Stimulated activated CD4-positive, alpha-beta T cell treated with anti-CD3 and anti-CD28 coated beads, Interleukin-4, amount 100 ng/mL, for 1 hour (primary cell): ENCODE measurements at regions not wholly inside any gene's neighbourhood (a gene's known extent, or its start where the extent isn't known, plus 50 kb on each side); places are given as distances from the start of the nearest gene placed in this dataset.

Source experiments
- DNase-seq: peaks from one replicate; pipeline ENCODE4 v3.0.0-alpha.2; 2020

DNA sequence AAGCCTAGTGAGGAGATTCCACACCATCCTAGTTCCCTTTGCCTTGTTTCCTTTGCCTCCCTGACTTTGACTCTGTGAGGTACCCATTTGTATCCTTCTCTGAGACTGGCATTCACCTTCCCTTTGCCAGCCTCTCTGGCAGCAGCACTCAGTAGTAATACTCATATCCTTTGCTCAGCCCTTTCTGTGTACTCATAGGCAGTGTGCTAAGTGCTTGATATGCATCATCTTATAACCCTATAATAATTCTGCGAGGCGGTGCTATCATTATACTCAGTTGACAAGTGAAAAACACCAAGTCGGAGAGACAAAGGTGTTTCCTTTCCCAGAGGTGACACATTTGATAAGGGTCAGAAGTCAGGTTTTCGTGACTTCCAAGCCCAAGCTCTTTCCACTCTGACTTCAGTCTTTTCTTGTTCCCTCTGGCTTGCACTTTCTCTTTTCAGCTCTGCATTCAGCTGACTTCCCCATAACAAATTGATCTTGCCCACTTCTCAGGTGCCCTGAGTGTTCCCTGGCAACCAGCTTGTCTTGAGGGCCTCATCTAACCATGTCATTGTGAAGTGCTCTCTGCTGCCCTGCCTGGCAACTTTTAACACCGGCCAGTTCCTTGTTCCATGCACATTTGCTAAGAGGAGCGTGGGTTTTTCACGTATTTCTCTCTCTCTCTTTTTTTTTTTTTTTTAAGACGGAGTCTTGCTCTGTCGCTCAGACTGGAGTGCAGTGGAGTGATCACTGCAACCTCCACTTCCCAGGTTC lies 94.5 kb upstream of the UPP2 start:
- no peak for DNase-seq

DNA sequence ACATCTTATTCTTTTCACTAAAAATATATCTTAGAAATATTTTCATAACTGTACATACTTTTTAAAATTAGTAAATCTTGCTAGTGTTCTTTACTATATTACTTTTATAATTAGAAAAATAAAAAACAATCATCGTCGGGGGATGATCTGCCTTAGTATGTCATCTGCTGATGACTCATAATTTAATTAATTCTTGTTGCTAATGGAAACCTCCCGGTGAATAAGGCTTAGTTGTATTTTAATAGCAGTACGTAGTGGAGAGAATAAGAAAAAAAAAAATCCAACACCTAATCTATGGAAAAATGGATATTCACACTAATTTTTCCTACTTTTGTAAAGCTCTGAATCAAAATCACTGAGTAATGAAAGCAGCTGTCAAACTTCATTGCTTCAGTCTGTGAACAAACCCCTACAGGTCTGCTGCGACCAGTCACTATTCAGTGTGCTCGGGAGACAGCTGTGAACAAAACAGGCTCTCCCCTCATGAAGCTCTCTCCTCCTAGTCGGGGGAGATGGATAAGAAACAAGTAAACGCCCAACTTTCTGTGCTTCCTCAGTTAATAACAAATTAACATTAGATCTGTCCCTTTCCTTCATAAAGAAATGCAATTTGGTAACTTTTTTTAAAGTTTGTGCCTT lies 97.4 kb upstream of the UPP2 start:
- DNase-seq, result no peak

GRCh38 chr2:158002079-158002478 lies 99.6 kb upstream of the UPP2 start:
- no peak for DNase-seq

DNA sequence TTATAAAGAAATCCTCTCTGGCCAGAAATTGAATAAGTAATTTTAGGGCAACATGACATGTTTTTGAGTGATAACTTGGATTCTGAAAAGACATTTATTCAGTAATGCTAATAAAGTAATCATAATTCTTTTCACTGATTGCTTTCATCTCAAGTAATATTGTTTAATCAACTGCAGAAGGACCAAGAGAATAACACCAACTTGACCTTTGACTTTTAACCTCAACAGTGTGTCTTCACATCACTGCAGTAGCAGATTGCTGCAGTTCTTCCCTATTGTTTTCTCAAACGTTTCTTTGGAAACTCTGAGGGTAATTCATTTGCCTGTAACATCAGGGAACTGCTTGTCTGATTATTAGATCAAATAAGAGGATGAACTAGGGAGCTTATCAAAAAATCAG lies 104.9 kb upstream of the UPP2 start:
- DNase-seq, result no peak

DNA sequence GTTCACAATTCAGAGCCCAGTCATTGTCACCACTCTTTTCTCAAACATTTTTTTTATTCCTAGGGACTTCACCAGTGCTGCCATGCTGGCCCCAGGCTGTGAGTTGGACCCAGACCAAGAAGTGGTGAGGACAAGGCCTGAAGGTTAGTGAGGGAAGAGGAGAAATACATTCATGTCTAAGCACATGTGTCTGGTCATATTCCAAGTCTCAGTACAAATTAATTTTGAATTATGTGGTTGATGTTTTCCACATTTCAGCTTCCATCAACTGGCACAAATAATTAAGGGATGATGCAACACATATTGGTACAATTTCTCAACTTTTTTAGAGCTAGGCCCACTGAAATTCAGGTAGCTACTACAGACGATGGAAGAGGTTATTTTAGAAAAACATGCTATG lies 106.6 kb upstream of the UPP2 start:
- no peak for DNase-seq

DNA sequence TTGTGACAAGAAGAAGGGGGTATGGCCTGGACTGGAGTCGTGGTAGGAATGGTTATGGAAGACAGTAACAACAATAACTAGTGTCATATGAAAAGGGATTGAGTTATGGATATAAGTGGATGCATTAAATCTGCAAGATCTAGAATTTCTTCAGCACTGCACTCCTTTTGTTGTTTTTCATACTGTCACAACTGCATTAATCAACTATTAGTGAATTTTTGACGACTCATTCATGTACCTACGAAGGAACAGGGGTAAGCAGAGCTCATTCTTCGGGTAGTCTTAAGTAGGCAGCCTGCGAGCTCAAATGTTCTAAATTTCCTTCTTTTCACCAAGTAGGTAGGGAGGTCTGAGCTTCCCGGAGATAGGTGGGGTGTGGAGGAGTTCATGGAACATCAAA lies 109.7 kb upstream of the UPP2 start:
- no peak for DNase-seq

- DNase-seq, result no peak
Measured at GRCh38 chr2:157990173-157990572, 111.5 kb upstream of the UPP2 start.

DNA sequence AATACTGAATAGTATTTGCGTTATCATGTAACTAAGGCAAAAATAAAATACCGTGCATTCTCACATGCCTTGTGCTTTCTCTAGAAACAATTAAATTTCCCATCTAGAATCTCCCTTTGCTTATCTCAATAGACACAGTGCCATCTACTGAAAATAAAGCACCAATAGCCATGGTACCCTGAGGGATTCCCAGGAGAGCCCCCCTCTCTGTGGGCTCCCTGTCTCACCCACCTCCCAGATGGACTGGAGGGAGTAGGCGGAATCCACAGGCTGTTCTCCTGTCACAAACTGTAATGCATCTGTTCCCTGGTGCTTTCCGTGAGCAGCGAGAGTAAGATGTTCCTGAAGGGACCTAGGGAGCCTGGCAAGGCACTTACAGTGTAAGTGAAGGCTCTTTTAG lies 112.4 kb upstream of the UPP2 start:
- DNase-seq, result no peak

- DNase-seq, result no peak
Measured at GRCh38 chr2:157986761-157987160, 110.6 kb upstream of the ACVR1 start.

GRCh38 chr2:157984866-157985265 lies 108.7 kb upstream of the ACVR1 start:
- no peak for DNase-seq

GRCh38 chr2:157980020-157980419 lies 103.9 kb upstream of the ACVR1 start:
- DNase-seq, result no peak

GRCh38 chr2:157971702-157972101 lies 95.6 kb upstream of the ACVR1 start:
- DNase-seq, result no peak

GRCh38 chr2:157967856-157968255 lies 91.7 kb upstream of the ACVR1 start:
- no peak for DNase-seq

GRCh38 chr2:157959249-157959648 lies 83.1 kb upstream of the ACVR1 start:
- DNase-seq, result no peak

GRCh38 chr2:157957596-157957995 lies 81.5 kb upstream of the ACVR1 start:
- no peak for DNase-seq

DNA sequence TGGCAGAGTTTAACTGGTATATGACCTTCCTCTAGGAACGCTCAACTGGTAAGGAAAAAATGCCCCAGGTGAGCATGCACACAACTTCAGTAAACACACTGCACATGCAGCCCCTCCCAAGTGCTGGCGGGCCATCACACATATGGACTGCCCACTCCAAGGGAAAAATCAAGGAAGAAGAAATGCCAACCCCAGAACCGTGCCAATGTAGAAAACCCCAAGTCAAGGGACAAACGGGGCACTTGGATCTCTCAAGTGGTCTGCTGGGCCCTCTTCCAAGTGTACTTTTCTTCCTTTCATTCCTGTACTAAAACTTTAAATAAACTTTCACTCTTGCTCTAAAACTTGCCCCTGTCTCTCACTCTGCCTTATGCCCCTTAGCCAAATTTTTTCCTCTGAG lies 76.4 kb upstream of the ACVR1 start:
- DNase-seq, result no peak

GRCh38 chr2:157948856-157949255 lies 72.7 kb upstream of the ACVR1 start:
- DNase-seq, result no peak

GRCh38 chr2:157946919-157947557 lies 70.9 kb upstream of the ACVR1 start:
- no peak for DNase-seq

- no peak for DNase-seq
Measured at GRCh38 chr2:157940024-157940423, 63.9 kb upstream of the ACVR1 start.

GRCh38 chr2:157938556-157938955 lies 62.4 kb upstream of the ACVR1 start:
- DNase-seq, result no peak

GRCh38 chr2:157936406-157936805 lies 60.3 kb upstream of the ACVR1 start:
- DNase-seq, result no peak

GRCh38 chr2:157935378-157935906 lies 59.3 kb upstream of the ACVR1 start:
- no peak for DNase-seq

DNA sequence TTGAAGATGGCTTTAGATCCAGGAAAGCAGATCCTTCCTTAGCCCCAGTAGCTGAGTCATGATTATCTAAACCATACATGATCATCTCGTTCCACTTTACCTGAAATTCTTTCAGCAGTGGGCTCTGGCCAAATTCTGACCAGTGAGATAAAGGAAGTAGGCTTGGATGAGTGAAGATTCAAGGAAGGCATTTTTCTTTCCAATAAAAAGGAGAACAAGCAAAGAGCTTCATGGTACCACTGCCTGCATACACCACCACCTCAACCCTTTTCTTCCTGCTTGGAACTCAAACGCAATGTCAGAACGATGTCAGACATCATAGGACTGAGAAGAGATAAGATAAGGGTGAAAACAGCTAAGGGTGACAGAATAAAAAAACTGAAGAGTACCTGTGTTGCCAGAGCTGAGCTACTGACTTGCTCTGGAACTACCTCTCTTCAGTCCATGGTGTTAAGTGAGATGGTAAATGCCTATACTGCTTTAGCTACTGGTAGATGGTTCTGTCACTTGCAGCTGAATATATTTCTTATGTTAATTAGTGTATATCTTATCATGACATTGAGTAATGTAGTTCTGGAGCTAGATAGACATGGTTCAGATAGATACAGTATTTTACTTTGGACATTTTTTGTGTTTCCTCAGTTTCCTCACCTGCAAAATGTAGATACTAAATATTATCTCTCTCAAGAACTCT lies 58.7 kb upstream of the ACVR1 start:
- no peak for DNase-seq
